H9 (cell line): ENCODE measurements at regions not wholly inside any gene's neighbourhood (a gene's known extent, or its start where the extent isn't known, plus 50 kb on each side); places are given as distances from the start of the nearest gene placed in this dataset.

Experiments
- DNase-seq: peaks from one replicate; pipeline ENCODE4 v3.0.0-alpha.2; 2017
- H2AFZ ChIP-seq: one replicate; pipeline ENCODE4 v1.6.1; 2013; ENCODE audit warnings: mild to moderate bottlenecking, low read length, control low read depth, moderate library complexity
- H2AK5ac ChIP-seq: 2 replicates; pipeline ENCODE4 v1.6.1; 2013; ENCODE audit warnings: low read length, control low read depth, mixed read lengths; ENCODE audit not compliant: insufficient read length
- H2BK120ac ChIP-seq: one replicate; pipeline ENCODE4 v1.6.1; 2013; ENCODE audit warnings: low read depth, mild to moderate bottlenecking, low read length, control low read depth, inconsistent platforms; ENCODE audit not compliant: poor library complexity, severe bottlenecking
- H2BK12ac ChIP-seq: 2 replicates; pipeline ENCODE4 v1.6.1; 2013; ENCODE audit warnings: low read length, control low read depth, mixed read lengths, low read depth; ENCODE audit not compliant: insufficient read length
- H2BK15ac ChIP-seq: 2 replicates; pipeline ENCODE4 v1.6.1; 2013; ENCODE audit warnings: low read depth, low read length, control low read depth
- H2BK20ac ChIP-seq: one replicate; pipeline ENCODE4 v1.6.1; 2013; ENCODE audit warnings: low read depth, mild to moderate bottlenecking, low read length, control low read depth, inconsistent platforms; ENCODE audit not compliant: poor library complexity, severe bottlenecking
- H2BK5ac ChIP-seq: 2 replicates; pipeline ENCODE4 v1.6.1; 2013; ENCODE audit warnings: low read length, control low read depth, mixed read lengths; ENCODE audit not compliant: insufficient read length
- H3K14ac ChIP-seq: 2 replicates; pipeline ENCODE4 v1.6.1; 2013; ENCODE audit warnings: low read length, control low read depth; ENCODE audit not compliant: insufficient read depth
- H3K18ac ChIP-seq: 2 replicates; pipeline ENCODE4 v1.6.1; 2013; ENCODE audit warnings: low read depth, mild to moderate bottlenecking, mixed read lengths, low read length, control low read depth; ENCODE audit not compliant: insufficient read length
- H3K23ac ChIP-seq: 2 replicates; pipeline ENCODE4 v1.6.1; 2013; ENCODE audit warnings: low read length, control low read depth, mixed read lengths, low read depth; ENCODE audit not compliant: insufficient read length
- H3K23me2 ChIP-seq: 2 replicates; pipeline ENCODE4 v1.6.1; 2013; ENCODE audit warnings: low read depth, mild to moderate bottlenecking, mixed read lengths, low read length, control low read depth; ENCODE audit not compliant: insufficient read length, poor library complexity, severe bottlenecking
- H3K27ac ChIP-seq: 2 replicates; pipeline ENCODE4 v1.5.1; 2013; ENCODE audit warnings: low read length, control low read depth, mixed read lengths, low read depth; ENCODE audit not compliant: insufficient read length
- H3K27me3 ChIP-seq: 2 replicates; pipeline ENCODE4 v1.6.1; 2013; ENCODE audit warnings: low read length, control low read depth, inconsistent platforms; ENCODE audit not compliant: insufficient read depth
- H3K4ac ChIP-seq: 2 replicates; pipeline ENCODE4 v1.6.1; 2013; ENCODE audit warnings: low read depth, mild to moderate bottlenecking, control low read depth, inconsistent platforms, low read length, moderate library complexity
- H3K4me1 ChIP-seq: 2 replicates; pipeline ENCODE4 v1.6.1; 2013; ENCODE audit warnings: low read length, control low read depth, inconsistent platforms; ENCODE audit not compliant: insufficient read depth
- H3K4me2 ChIP-seq: 2 replicates; pipeline ENCODE4 v1.6.1; 2013; ENCODE audit warnings: low read length, control low read depth, mixed read lengths; ENCODE audit not compliant: insufficient read length, insufficient read depth
- H3K56ac ChIP-seq: 2 replicates; pipeline ENCODE4 v1.6.1; 2013; ENCODE audit warnings: low read depth, mild to moderate bottlenecking, mixed read lengths, low read length, control low read depth; ENCODE audit not compliant: insufficient read length
- H3K79me1 ChIP-seq: 2 replicates; pipeline ENCODE4 v1.6.1; 2013; ENCODE audit warnings: low read depth, mild to moderate bottlenecking, moderate library complexity, low read length, control low read depth, inconsistent platforms; ENCODE audit not compliant: insufficient read depth, poor library complexity, severe bottlenecking
- H3K79me2 ChIP-seq: 2 replicates; pipeline ENCODE4 v1.6.1; 2013; ENCODE audit warnings: low read length, control low read depth, inconsistent platforms; ENCODE audit not compliant: insufficient read depth
- H3K9ac ChIP-seq: 2 replicates; pipeline ENCODE4 v1.6.1; 2013; ENCODE audit warnings: low read length, control low read depth, mixed read lengths; ENCODE audit not compliant: insufficient read length; ENCODE audit errors: extremely low read depth
- H3K9me3 ChIP-seq: one replicate; pipeline ENCODE4 v1.6.1; 2013; ENCODE audit warnings: low read depth, low read length, inconsistent platforms; ENCODE audit not compliant: control insufficient read depth
- H3T11ph ChIP-seq: one replicate; pipeline ENCODE4 v1.6.1; 2013; ENCODE audit warnings: mild to moderate bottlenecking, low read length, control low read depth, inconsistent platforms
- H4K20me1 ChIP-seq: one replicate; pipeline ENCODE4 v1.6.1; 2013; ENCODE audit not compliant: control insufficient read depth, insufficient read length, insufficient read depth
- H4K5ac ChIP-seq: 2 replicates; pipeline ENCODE4 v1.6.1; 2013; ENCODE audit warnings: low read depth, mild to moderate bottlenecking, mixed read lengths, low read length, control low read depth; ENCODE audit not compliant: insufficient read length
- H4K8ac ChIP-seq: replicated peaks from 2 replicates; pipeline ENCODE4 v1.6.1; 2013; ENCODE audit warnings: low read length, control low read depth, mixed read lengths, low read depth; ENCODE audit not compliant: insufficient read length
- H4K91ac ChIP-seq: 2 replicates; pipeline ENCODE4 v1.6.1; 2013; ENCODE audit warnings: low read depth, mild to moderate bottlenecking, moderate library complexity, mixed read lengths, low read length, control low read depth; ENCODE audit not compliant: insufficient read length
- H3K27ac Mint-ChIP-seq, 3 experiments: 2 replicates in 2 of 3; 3 replicates in 1 of 3; pipeline ENCODE4 v1.8.0; 2020 to 2021; ENCODE audit warnings: mixed read lengths in 3 of 3, mild to moderate bottlenecking in 1 of 3, moderate library complexity in 1 of 3
- H3K27me3 Mint-ChIP-seq: 2 replicates; pipeline ENCODE4 v1.8.0; 2021; ENCODE audit warnings: low read depth, mild to moderate bottlenecking, moderate library complexity, mixed read lengths
- H3K36me3 Mint-ChIP-seq, 3 experiments: 2 replicates in 2 of 3; 3 replicates in 1 of 3; pipeline ENCODE4 v1.8.0; 2020 to 2021; ENCODE audit warnings: low read depth in 3 of 3, mixed read lengths in 3 of 3; ENCODE audit not compliant: insufficient read depth in 1 of 3
- H3K4me1 Mint-ChIP-seq, 2 experiments: 2 replicates each; pipeline ENCODE4 v1.8.0; 2020; ENCODE audit warnings: mixed read lengths in 2 of 2
- H3K4me3 Mint-ChIP-seq, 2 experiments: 2 replicates in 1 of 2; 3 replicates in 1 of 2; pipeline ENCODE4 v1.8.0; 2020 to 2021; ENCODE audit warnings: mild to moderate bottlenecking in 2 of 2, mixed read lengths in 2 of 2, moderate library complexity in 1 of 2
- H3K9me3 Mint-ChIP-seq, 2 experiments: 2 replicates in 1 of 2; 3 replicates in 1 of 2; pipeline ENCODE4 v1.8.0; 2020; ENCODE audit warnings: mild to moderate bottlenecking in 2 of 2, mixed read lengths in 2 of 2, moderate library complexity in 1 of 2
- CTCF ChIP-seq: fragments of 200-600 bp; sonication (generic); conservative IDR thresholded peaks from 3 replicates; pipeline ENCODE4 v1.8.0; 2021; ENCODE audit warnings: antibody characterized with exemption, mild to moderate bottlenecking
- WGBS: extraction: QIAGEN DNeasy Blood & Tissue Kit; methylation state at CpG from one replicate; pipeline ENCODE4 v1.1.7; 2013; ENCODE audit warnings: missing lambda C conversion rate, low lambda C conversion rate, mixed read lengths; ENCODE audit not compliant: insufficient read length; ENCODE audit errors: extremely low coverage; 5-methylcytosine and 5-hydroxymethylcytosine counted together

- no peak overlapping the region for H2AK5ac ChIP-seq
- H2BK12ac ChIP-seq: no peak overlapping the region
- no peak overlapping the region for H3K14ac ChIP-seq
- H3T11ph ChIP-seq: no peak overlapping the region
- Mint-ChIP-seq H3K27me3 (no peaks in the 10 kb centered on the region; the same call in 1 of the 2 replicates), H3K9me3 (no peaks in the 10 kb centered on the region), H3K4me3 (no peak overlapping the region), H3K36me3 (no peaks in the 10 kb centered on the region), H3K27ac (no peak overlapping the region; a peak in 1 of 7 replicates), H3K4me1 (no peaks in the 10 kb centered on the region)
- H3K79me2 ChIP-seq: no peaks in the 10 kb centered on the region
- no peak overlapping the region for H3K9ac ChIP-seq
- no peak overlapping the region for H3K18ac ChIP-seq
- H4K20me1 ChIP-seq: no peaks in the 10 kb centered on the region
- H4K91ac ChIP-seq: no peak overlapping the region
- H4K5ac ChIP-seq: no peak overlapping the region
- no peak overlapping the region for H2BK15ac ChIP-seq
- WGBS: no CpG with 5 or more reads among the region's 5 CpGs
- no peak overlapping the region for H2AFZ ChIP-seq
- no peaks in the 10 kb centered on the region for H3K79me1 ChIP-seq
- no peaks in the 10 kb centered on the region for H3K23me2 ChIP-seq
- no peaks in the 10 kb centered on the region for H3K27me3 ChIP-seq
- H3K27ac ChIP-seq: no peak overlapping the region
- H3K23ac ChIP-seq: no peak overlapping the region
- H3K4me2 ChIP-seq: no peak overlapping the region
- H3K9me3 ChIP-seq: no peaks in the 10 kb centered on the region
- H3K4me1 ChIP-seq: no peaks in the 10 kb centered on the region
- no peak for TF ChIP-seq CTCF
- no peak overlapping the region for H3K4ac ChIP-seq
- no peak overlapping the region for H2BK5ac ChIP-seq
- no peak overlapping the region for H2BK20ac ChIP-seq
- H4K8ac ChIP-seq: no peak overlapping the region
- no peak for DNase-seq
- no peak overlapping the region for H3K56ac ChIP-seq
- no peak overlapping the region for H2BK120ac ChIP-seq
Observed at GRCh38 chr14:87283547-87283946, 709.4 kb downstream of the GALC start.
